Ectodermal cell (in vitro differentiated cells): ENCODE measurements at regions not wholly inside any gene's neighbourhood (a gene's known extent, or its start where the extent isn't known, plus 50 kb on each side); places are given as distances from the start of the nearest gene placed in this dataset.

Source experiments
- H3K27ac ChIP-seq: 2 replicates; pipeline ENCODE4 v1.7.0; 2013; ENCODE audit warnings: mild to moderate bottlenecking, low read depth, low read length; ENCODE audit not compliant: insufficient read depth, poor library complexity, severe bottlenecking
- H3K27me3 ChIP-seq: 2 replicates; pipeline ENCODE4 v1.7.0; 2013; ENCODE audit warnings: mild to moderate bottlenecking, low read length; ENCODE audit not compliant: insufficient read depth, control insufficient read depth, poor library complexity, severe bottlenecking
- H3K36me3 ChIP-seq: one replicate; pipeline ENCODE4 v1.7.0; 2013; ENCODE audit warnings: low read length; ENCODE audit not compliant: control insufficient read depth, insufficient read depth
- H3K4me1 ChIP-seq: one replicate; pipeline ENCODE4 v1.7.0; 2013; ENCODE audit warnings: low read length; ENCODE audit not compliant: control insufficient read depth, insufficient read depth
- H3K4me3 ChIP-seq: 2 replicates; pipeline ENCODE4 v1.7.0; 2013; ENCODE audit warnings: low read depth, low read length, control low read depth; ENCODE audit not compliant: insufficient read depth
- H3K9me3 ChIP-seq: 2 replicates; pipeline ENCODE4 v1.7.0; 2013; ENCODE audit warnings: mild to moderate bottlenecking, low read length, moderate library complexity; ENCODE audit not compliant: control insufficient read depth
- WGBS, 2 experiments: methylation state at CpG; one replicate each; pipeline ENCODE4 v1.1.7; 2013; ENCODE audit warnings: missing lambda C conversion rate in 2 of 2; 5-methylcytosine and 5-hydroxymethylcytosine counted together

DNA sequence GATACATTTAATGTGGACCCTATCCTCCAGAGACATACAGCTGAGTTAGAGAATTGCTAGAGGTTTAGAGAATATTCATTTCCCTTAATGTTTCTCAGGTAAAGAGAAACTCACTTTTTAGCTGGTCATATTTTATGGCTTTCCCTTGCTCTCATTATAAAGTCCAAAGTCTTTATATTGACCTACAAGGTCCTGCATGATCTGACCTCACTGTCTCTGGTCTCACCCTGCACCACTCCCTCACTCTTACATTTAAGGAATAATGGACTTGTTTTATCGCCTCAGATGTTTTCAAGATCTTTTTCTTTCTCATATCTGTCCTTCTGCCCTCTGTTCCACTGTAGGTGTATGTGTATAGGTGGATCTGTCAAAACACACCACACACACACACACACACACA, 597.3 kb downstream of the PLCL1 start:
- no peak overlapping the region for H3K4me3 ChIP-seq
- no peaks in the 10 kb centered on the region for H3K4me1 ChIP-seq
- no CpG with 5 or more reads among the region's 1 CpG for WGBS, 2 experiments
- H3K9me3 ChIP-seq = no peaks in the 10 kb centered on the region
- no peak overlapping the region for H3K27ac ChIP-seq
- no peaks in the 10 kb centered on the region for H3K36me3 ChIP-seq
- H3K27me3 ChIP-seq = no peaks in the 10 kb centered on the region

DNA sequence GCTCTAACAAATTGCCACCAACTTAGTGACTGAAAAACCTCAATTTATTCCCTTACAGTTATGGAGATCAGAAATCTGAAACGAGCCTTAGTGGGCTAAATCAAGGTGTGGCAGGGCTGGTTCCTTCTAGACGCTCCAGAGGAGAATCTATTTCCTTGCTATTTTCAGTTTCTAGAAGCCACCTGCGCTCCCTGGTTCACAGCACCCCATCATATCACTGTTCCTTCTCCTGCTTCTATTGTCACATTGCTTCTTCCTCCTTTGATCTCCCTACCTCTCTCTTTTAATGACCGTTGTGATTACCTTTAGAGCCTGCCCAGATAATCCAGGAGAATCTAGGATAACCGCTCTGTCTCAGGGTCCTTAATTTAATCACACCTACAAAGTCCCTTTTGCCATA, 596.6 kb downstream of the PLCL1 start:
- WGBS, 2 experiments = 73 to 75% methylated on average over 5 of the region's 5 CpGs
- H3K4me3 ChIP-seq = no peak overlapping the region
- no peak overlapping the region for H3K27ac ChIP-seq
- no peaks in the 10 kb centered on the region for H3K27me3 ChIP-seq
- H3K4me1 ChIP-seq = no peaks in the 10 kb centered on the region
- H3K36me3 ChIP-seq = no peaks in the 10 kb centered on the region
- H3K9me3 ChIP-seq = no peaks in the 10 kb centered on the region

DNA sequence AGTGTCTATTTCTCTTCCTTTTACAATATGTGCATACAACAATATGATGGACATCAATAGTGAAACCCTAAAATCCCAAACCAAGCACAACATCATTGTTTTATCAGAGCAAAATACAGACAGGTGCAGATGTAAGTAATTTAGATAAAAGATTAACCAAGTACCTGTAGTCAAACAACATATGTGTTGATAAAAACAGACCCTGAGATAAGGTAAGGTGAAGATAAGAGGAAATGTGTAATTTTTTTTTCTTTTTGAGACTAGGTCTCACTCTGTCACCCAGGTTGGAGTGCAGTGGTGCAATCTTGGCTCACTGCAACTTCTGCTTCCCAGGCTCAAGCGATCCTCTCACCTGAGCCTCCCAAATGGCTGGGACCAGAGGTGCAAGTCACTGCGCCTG, 589.8 kb downstream of the PLCL1 start:
- Histone ChIP-seq H3K4me3 (no peak overlapping the region), H3K27ac (no peak overlapping the region), H3K27me3 (no peaks in the 10 kb centered on the region), H3K4me1 (no peaks in the 10 kb centered on the region), H3K9me3 (no peaks in the 10 kb centered on the region), H3K36me3 (no peaks in the 10 kb centered on the region)
- 91 to 96% methylated on average over 2 of the region's 2 CpGs for WGBS, 2 experiments

DNA sequence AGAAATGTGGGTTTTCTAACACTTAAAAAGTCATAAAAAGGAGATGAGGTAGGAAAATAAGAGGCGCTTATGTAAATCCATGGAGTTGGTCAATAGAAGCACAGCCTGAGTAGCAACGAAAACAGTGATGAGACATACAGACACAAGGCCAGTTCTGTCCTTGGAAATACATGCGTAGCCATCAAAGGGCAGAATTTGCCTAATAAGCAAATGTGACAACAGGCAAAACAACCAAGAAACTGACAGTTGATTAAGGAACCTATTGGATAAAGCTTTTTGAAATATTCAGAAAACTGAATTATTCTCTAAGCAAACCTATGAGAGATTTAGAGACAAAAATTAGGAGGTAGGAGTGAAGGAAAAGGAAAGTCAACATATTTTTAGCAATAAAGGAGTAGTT, 586.3 kb downstream of the PLCL1 start:
- Histone ChIP-seq H3K9me3 (no peaks in the 10 kb centered on the region), H3K36me3 (no peaks in the 10 kb centered on the region), H3K27me3 (no peaks in the 10 kb centered on the region), H3K4me1 (no peaks in the 10 kb centered on the region), H3K27ac (no peak overlapping the region), H3K4me3 (no peak overlapping the region)
- WGBS, 2 experiments = 91 to 95% methylated on average over 3 of the region's 3 CpGs

DNA sequence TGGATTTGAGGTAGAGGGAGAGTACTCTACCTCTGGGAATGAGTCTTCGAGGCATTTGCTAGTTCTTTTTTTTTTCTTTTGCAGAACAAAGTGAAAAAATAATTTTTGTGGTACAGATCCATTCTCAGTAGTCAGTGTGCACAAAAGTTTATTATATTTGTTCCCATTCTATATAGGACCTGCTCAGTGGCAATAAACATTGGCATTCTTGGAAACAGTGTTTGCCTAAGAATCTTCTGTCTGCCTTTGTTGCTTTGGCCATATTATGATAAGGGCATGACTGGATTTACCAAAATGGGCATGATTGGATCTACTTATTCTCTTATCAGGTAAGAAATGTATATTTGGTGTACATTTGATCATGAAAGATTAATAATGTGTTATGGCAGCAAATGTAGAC, 583.3 kb downstream of the PLCL1 start:
- no peaks in the 10 kb centered on the region for H3K4me1 ChIP-seq
- H3K27me3 ChIP-seq = no peaks in the 10 kb centered on the region
- 0% methylated on average over 1 of the region's 1 CpG for WGBS, 2 experiments
- H3K9me3 ChIP-seq = no peaks in the 10 kb centered on the region
- no peak overlapping the region for H3K4me3 ChIP-seq
- H3K36me3 ChIP-seq = no peaks in the 10 kb centered on the region
- no peak overlapping the region for H3K27ac ChIP-seq

DNA sequence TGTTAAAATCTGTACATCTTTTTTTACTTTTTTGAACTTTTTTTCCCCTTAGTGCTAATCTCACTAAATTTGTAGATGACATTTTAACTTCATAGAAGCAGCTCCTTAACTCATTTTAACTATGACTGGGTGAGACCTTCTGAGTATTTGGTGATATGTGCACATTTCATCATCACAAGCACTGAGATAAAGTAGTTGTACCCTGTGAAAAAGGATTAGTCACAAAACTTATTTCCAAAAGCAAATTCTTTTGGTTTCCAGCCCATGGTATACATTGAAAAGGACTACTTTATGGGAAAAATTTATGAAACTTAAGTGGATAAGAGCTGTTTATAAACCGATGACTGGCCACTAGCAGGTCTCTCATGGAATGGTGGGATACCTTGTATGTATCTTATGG, 581.5 kb downstream of the PLCL1 start:
- H3K4me3 ChIP-seq = no peak overlapping the region
- H3K27me3 ChIP-seq = no peaks in the 10 kb centered on the region
- H3K27ac ChIP-seq = no peak overlapping the region
- H3K36me3 ChIP-seq = no peaks in the 10 kb centered on the region
- no peaks in the 10 kb centered on the region for H3K9me3 ChIP-seq
- no peaks in the 10 kb centered on the region for H3K4me1 ChIP-seq
- 92 to 100% methylated on average over 1 of the region's 1 CpG for WGBS, 2 experiments

DNA sequence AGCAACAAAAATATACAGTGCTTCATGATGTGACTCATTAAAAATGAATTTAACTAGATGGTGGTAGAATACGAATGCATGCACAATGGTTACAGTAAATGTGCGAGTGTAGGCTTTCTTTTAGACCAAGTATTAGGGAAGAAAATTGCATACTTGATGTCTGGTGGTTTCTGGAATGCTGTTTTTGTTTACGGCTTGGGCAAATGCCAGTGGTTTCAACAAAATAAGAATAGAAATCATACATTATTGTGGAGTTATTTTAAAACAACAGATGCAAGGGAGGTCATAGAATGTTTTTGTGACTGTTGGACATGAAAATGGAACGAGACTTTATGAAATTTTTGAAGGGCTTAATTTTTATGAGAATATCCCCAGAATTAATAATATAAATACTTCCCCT, 580.9 kb downstream of the PLCL1 start:
- WGBS, 2 experiments = 91 to 98% methylated on average over 2 to 3 of the region's 4 CpGs
- no peaks in the 10 kb centered on the region for H3K4me1 ChIP-seq
- no peaks in the 10 kb centered on the region for H3K36me3 ChIP-seq
- H3K4me3 ChIP-seq = no peak overlapping the region
- H3K27ac ChIP-seq = no peak overlapping the region
- no peaks in the 10 kb centered on the region for H3K9me3 ChIP-seq
- no peaks in the 10 kb centered on the region for H3K27me3 ChIP-seq

DNA sequence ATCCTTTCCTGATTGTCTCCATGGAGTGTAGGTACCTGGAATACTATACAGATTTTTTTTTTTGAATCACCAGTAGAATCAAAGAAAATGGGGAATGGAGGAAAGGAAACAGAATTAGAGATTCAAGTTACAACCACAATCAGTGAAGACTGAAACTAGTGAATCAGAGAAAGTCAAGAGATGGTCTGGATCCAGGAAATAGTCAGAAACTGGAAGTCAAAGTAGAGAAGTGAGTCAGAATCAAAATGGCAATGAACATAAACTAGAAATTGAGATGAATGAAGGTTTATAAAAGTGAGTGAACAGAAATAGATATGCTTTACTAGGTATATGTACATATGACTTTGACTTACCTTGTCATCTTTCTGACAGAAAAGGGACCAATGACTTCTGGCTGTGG, 579.0 kb downstream of the PLCL1 start:
- Histone ChIP-seq H3K27me3 (no peaks in the 10 kb centered on the region), H3K4me3 (no peak overlapping the region), H3K36me3 (no peaks in the 10 kb centered on the region), H3K4me1 (no peaks in the 10 kb centered on the region), H3K9me3 (no peaks in the 10 kb centered on the region), H3K27ac (no peak overlapping the region)

DNA sequence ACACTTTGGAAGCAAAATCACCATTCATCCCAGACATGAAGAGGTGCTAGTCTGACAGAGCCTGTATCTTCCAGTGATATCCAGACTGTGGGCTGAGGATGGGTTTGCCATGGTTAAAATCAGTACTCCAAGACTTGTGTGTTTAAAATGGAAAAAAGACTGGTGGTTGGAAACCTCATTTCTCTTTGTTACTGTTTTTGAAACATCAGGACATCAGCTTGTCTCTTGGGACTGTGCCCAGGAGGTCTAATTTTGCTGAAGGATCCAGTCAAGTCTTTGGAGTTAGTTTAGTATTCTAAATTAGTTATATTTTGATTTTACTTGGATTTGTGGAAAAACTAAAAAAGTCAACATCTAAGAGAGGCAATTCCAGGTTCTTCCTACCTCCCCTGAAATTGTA, 578.4 kb downstream of the PLCL1 start:
- no peak overlapping the region for H3K4me3 ChIP-seq
- H3K27ac ChIP-seq = no peak overlapping the region
- no peaks in the 10 kb centered on the region for H3K36me3 ChIP-seq
- H3K9me3 ChIP-seq = no peaks in the 10 kb centered on the region
- no peaks in the 10 kb centered on the region for H3K4me1 ChIP-seq
- H3K27me3 ChIP-seq = no peaks in the 10 kb centered on the region

DNA sequence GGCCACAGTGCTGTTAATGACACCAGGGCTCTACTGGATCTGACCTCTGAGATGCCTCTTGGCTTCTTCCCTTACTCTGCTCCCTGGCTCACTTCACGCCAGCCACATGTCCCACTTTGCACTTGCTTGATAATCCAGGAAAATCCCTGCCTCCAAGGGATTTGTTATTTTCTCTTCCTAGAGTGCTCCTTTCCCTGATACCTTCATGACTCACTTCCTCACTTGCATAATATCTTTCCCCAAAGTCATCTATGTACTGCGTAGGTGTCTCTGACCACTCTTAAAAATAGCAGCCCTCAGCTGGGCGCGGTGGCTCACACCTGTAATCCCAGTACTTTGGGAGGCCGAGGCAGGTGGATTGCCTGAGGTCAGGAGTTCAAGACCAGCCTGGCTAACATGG, 572.3 kb downstream of the PLCL1 start:
- no peaks in the 10 kb centered on the region for H3K27me3 ChIP-seq
- WGBS, 2 experiments = 91 to 92% methylated on average over 5 of the region's 5 CpGs
- no peaks in the 10 kb centered on the region for H3K36me3 ChIP-seq
- no peaks in the 10 kb centered on the region for H3K9me3 ChIP-seq
- H3K27ac ChIP-seq = no peak overlapping the region
- H3K4me3 ChIP-seq = no peak overlapping the region
- no peaks in the 10 kb centered on the region for H3K4me1 ChIP-seq

DNA sequence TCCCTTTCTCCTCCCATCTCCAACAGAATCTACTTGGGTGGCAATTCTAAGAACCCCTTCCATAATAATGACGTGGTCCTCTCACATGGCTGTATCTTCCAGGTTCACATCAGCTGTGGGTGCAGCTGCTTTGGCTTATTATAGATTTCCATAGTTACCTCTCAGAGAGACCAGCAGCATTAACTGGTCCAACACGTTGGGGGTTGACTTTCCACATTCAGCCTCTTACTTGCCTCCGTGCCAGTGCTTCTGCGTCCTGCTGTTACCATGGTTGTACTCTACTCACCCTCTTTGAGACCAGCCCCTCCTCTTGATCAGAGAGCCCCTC, 570.7 kb downstream of the PLCL1 start:
- H3K4me3 ChIP-seq = no peak overlapping the region
- no peak overlapping the region for H3K27ac ChIP-seq
- WGBS, 2 experiments = 82 to 84% methylated on average over 4 of the region's 4 CpGs
- H3K36me3 ChIP-seq = no peaks in the 10 kb centered on the region
- no peaks in the 10 kb centered on the region for H3K9me3 ChIP-seq
- no peaks in the 10 kb centered on the region for H3K4me1 ChIP-seq
- H3K27me3 ChIP-seq = no peaks in the 10 kb centered on the region
